Smooth muscle cell (in vitro differentiated cells): ENCODE measurements at regions not wholly inside any gene's neighbourhood (a gene's known extent, or its start where the extent isn't known, plus 50 kb on each side); places are given as distances from the start of the nearest gene placed in this dataset.

ENCODE experiments used
- DNase-seq: peaks from one replicate; lab custom pipeline; 2025; ENCODE audit not compliant: unreplicated experiment; lab: John Stamatoyannopoulos, UW
- H2AFZ ChIP-seq: fragments of 200-600 bp; sonication (generic); 2 replicates; pipeline ENCODE4 v1.6.0; 2016; ENCODE audit warnings: antibody characterized with exemption, low read depth, mild to moderate bottlenecking
- H3F3A ChIP-seq: fragments of 200-600 bp; sonication (generic); 2 replicates; pipeline ENCODE4 v1.6.0; 2017; ENCODE audit warnings: antibody characterized with exemption, low read depth
- H3K27ac ChIP-seq: fragments of 200-600 bp; sonication (generic); 2 replicates; pipeline ENCODE4 v1.5.1; 2016; ENCODE audit warnings: low read depth, mild to moderate bottlenecking
- H3K27me3 ChIP-seq: fragments of 200-600 bp; sonication (generic); 2 replicates; pipeline ENCODE4 v1.6.1; 2016; ENCODE audit warnings: low read depth, mild to moderate bottlenecking
- H3K36me3 ChIP-seq: fragments of 200-600 bp; sonication (generic); 2 replicates; pipeline ENCODE4 v1.5.1; 2016; ENCODE audit warnings: low read depth
- H3K4me1 ChIP-seq: fragments of 200-600 bp; sonication (generic); 2 replicates; pipeline ENCODE4 v1.5.1; 2016; ENCODE audit warnings: low read depth
- H3K4me2 ChIP-seq: fragments of 200-600 bp; sonication (generic); 2 replicates; pipeline ENCODE4 v1.6.0; 2016; ENCODE audit warnings: mild to moderate bottlenecking
- H3K4me3 ChIP-seq: fragments of 200-600 bp; sonication (generic); 2 replicates; pipeline ENCODE4 v1.5.1; 2016; ENCODE audit warnings: mild to moderate bottlenecking
- H3K79me2 ChIP-seq: fragments of 200-600 bp; sonication (generic); 2 replicates; pipeline ENCODE4 v1.6.0; 2016; ENCODE audit warnings: low read depth, mild to moderate bottlenecking
- H3K9ac ChIP-seq: fragments of 200-600 bp; sonication (generic); 2 replicates; pipeline ENCODE4 v1.6.0; 2016; ENCODE audit warnings: low read depth
- H3K9me3 ChIP-seq: fragments of 200-600 bp; sonication (generic); replicated peaks from 2 replicates; pipeline ENCODE4 v1.5.1; 2016; ENCODE audit warnings: low read depth
- H4K20me1 ChIP-seq: fragments of 200-600 bp; sonication (generic); 2 replicates; pipeline ENCODE4 v1.6.0; 2016; ENCODE audit warnings: low read depth
- WGBS: methylation state at CpG from one replicate; pipeline ENCODE4 v1.1.7; 2016; ENCODE audit warnings: low lambda C conversion rate; 5-methylcytosine and 5-hydroxymethylcytosine counted together
- TF ChIP-seq, protein P1 (sequence below): fragments of 200-600 bp; sonication (generic); IDR thresholded peaks from 2 replicates; pipeline ENCODE4 v1.5.1; 2017; ENCODE audit warnings: borderline replicate concordance, mild to moderate bottlenecking, antibody characterized with exemption; ENCODE audit not compliant: insufficient read depth, poor library complexity, severe bottlenecking

DNA sequence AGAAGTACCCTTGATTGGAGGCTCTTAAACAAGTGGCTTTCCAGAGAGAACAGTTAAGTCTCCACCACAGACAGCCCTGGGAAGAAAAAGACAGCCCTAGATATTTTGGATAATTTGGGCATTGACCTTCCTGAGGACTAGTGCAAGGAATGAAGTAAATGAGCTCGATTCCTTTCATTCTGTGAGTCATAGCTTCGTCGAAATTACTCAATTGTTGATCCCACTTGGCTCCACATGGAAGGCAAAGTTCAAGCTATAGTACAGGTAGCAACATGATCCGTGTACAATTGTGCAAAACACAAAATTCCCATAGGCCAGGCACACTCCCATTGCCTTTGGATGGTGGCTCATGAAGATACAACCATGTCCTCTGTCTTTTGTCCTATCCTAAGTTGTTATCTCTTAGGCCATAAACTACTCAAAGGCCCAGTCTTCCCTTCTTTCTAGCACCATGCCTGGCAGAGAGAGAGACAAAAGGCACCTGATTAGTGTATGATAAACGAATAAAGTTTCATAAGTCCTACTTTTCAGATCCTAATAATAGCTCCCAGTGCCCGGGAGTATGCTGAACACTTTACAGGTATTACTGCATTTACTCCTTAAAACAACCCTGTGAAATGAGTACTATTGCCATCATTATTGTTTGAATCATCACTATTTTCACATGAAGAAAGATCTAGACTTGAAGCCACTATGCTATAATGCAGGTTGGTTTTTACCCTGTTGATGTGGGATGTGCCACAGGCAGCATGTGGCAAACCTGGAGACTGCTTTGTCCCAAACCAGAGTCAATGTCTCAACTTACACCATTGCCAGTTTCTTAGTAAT lies 116.7 kb upstream of the RANBP3L start:
- Histone ChIP-seq H3K27me3 (no peaks in the 10 kb centered on the region), H3F3A (no peaks in the 10 kb centered on the region), H3K36me3 (no peaks in the 10 kb centered on the region), H3K9me3 (no peaks in the 10 kb centered on the region), H3K4me3 (no peak overlapping the region), H3K79me2 (no peaks in the 10 kb centered on the region), H3K9ac (no peak overlapping the region), H4K20me1 (no peaks in the 10 kb centered on the region), H3K27ac (no peak overlapping the region), H2AFZ (no peak overlapping the region), H3K4me2 (no peak overlapping the region), H3K4me1 (no peaks in the 10 kb centered on the region)
- no peak for DNase-seq
- WGBS: 62% methylated on average over 6 of the region's 6 CpGs
- TF ChIP-seq, protein P1, sequence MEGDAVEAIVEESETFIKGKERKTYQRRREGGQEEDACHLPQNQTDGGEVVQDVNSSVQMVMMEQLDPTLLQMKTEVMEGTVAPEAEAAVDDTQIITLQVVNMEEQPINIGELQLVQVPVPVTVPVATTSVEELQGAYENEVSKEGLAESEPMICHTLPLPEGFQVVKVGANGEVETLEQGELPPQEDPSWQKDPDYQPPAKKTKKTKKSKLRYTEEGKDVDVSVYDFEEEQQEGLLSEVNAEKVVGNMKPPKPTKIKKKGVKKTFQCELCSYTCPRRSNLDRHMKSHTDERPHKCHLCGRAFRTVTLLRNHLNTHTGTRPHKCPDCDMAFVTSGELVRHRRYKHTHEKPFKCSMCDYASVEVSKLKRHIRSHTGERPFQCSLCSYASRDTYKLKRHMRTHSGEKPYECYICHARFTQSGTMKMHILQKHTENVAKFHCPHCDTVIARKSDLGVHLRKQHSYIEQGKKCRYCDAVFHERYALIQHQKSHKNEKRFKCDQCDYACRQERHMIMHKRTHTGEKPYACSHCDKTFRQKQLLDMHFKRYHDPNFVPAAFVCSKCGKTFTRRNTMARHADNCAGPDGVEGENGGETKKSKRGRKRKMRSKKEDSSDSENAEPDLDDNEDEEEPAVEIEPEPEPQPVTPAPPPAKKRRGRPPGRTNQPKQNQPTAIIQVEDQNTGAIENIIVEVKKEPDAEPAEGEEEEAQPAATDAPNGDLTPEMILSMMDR: no peak

- Histone ChIP-seq H3K4me2 (no peak overlapping the region), H3K9ac (no peak overlapping the region), H3K27me3 (no peaks in the 10 kb centered on the region), H3K36me3 (no peaks in the 10 kb centered on the region), H3K9me3 (no peaks in the 10 kb centered on the region), H3K79me2 (no peaks in the 10 kb centered on the region), H4K20me1 (no peaks in the 10 kb centered on the region), H3K4me3 (no peak overlapping the region), H3F3A (no peaks in the 10 kb centered on the region), H3K27ac (no peak overlapping the region), H2AFZ (no peak overlapping the region), H3K4me1 (no peaks in the 10 kb centered on the region)
- 96% methylated on average over 1 of the region's 1 CpG for WGBS
- TF ChIP-seq, protein P1: no peak
- no peak for DNase-seq
Measured at GRCh38 chr5:36421256-36421655, 119.6 kb upstream of the RANBP3L start.

DNA sequence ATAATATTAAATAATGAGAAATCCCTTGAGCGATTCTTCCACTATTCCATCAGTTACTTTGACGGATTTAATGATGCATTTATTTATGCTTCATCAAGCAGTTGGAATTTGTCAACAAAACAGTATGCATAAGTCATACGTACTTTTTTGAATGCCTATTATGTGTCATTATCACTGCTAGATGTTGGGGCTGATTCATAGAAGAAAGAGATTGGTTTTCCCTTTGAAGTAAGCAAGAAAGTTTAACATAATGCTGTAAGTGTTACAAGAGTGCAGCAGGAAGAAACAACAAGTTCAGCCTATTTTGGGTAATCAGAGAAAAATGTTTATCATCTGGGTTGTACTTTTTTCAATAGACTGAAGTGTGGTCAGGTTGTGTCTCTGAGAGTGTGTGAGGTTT lies 121.2 kb upstream of the RANBP3L start:
- Histone ChIP-seq H3K4me1 (no peaks in the 10 kb centered on the region), H3K4me2 (no peak overlapping the region), H2AFZ (no peak overlapping the region), H3K4me3 (no peak overlapping the region), H3K9ac (no peak overlapping the region), H3K36me3 (no peaks in the 10 kb centered on the region), H3F3A (no peaks in the 10 kb centered on the region), H3K79me2 (no peaks in the 10 kb centered on the region), H3K9me3 (no peaks in the 10 kb centered on the region), H3K27ac (no peak overlapping the region), H3K27me3 (no peaks in the 10 kb centered on the region), H4K20me1 (no peaks in the 10 kb centered on the region)
- 54% methylated on average over 3 of the region's 3 CpGs for WGBS
- TF ChIP-seq, protein P1: no peak
- no peak for DNase-seq
